GM12891 (cell line): ENCODE measurements at regions not wholly inside any gene's neighbourhood (a gene's known extent, or its start where the extent isn't known, plus 50 kb on each side); places are given as distances from the start of the nearest gene placed in this dataset.

ENCODE experiments used
- POLR2A ChIP-seq: IDR thresholded peaks from 2 replicates; pipeline ENCODE4 v1.6.1; 2011; ENCODE audit warnings: low read depth, low read length, control low read depth
- POLR2AphosphoS5 ChIP-seq: IDR thresholded peaks from 2 replicates; pipeline ENCODE4 v1.6.1; 2011; ENCODE audit warnings: low read depth, low read length, control low read depth
- SPI1 ChIP-seq: IDR thresholded peaks from 2 replicates; pipeline ENCODE4 v1.6.1; 2011; ENCODE audit warnings: low read depth, low read length, control low read depth
- TAF1 ChIP-seq: IDR thresholded peaks from 2 replicates; pipeline ENCODE4 v1.6.1; 2011; ENCODE audit warnings: low read depth, low read length, control low read depth

DNA sequence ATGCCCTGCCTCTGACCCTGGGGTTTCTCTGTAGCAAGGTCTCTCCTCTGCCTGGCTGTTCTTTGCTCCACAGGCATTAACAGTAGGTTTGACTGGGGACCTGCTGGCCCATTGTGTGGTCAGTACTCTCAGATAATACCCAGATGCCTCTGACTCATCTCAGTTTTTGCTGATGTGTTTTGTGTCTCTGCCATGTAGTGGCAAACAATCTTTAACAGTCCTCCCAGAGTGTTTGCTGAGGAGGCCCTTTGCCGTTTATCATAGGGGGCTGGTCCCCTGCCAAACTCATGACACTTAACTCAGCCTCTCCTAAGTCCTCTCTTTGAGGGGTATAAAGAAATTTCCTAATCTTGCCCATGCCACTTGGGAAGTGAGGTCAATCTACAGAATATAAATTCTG, 793.7 kb upstream of the FANCL start:
- TF ChIP-seq TAF1 (no peak), POLR2AphosphoS5 (no peak), SPI1 (no peak), POLR2A (no peak)
